IMR-90 (cell line): ENCODE measurements at regions not wholly inside any gene's neighbourhood (a gene's known extent, or its start where the extent isn't known, plus 50 kb on each side); places are given as distances from the start of the nearest gene placed in this dataset.

Source experiments
- ATAC-seq: fragments of 200-7000 bp; cut with Tn5 transposase; 2 replicates; pipeline ENCODE4 v1.9.1; 2020; ENCODE audit warnings: low read depth, mild to moderate bottlenecking, moderate library complexity
- BruUV-seq: library from RNA; stranded (reverse); fragments of 400-500 nt; replicated peaks from 2 replicates; lab custom pipeline; 2021; lab: Mats Ljungman, UMichigan
- CTCF ChIA-PET: fragments of 300-600 bp; formaldehyde crosslinking; extraction: SDS; loops from one replicate; lab custom pipeline; 2021; ENCODE audit warnings: antibody characterized with exemption; lab: Yijun Ruan, JAX
- POLR2A ChIA-PET: fragments of 300-600 bp; sonication (Branson Sonifier 250); formaldehyde crosslinking; loops from one replicate; lab custom pipeline; 2022; ENCODE audit warnings: antibody characterized with exemption; ENCODE audit not compliant: unreplicated experiment; lab: Charles Lee
- DNase-seq: peaks from one replicate; pipeline ENCODE4 v3.0.0; 2013
- H2AFZ ChIP-seq: replicated peaks from 2 replicates; pipeline ENCODE3; 2013; ENCODE audit warnings: low read length, mild to moderate bottlenecking; ENCODE audit not compliant: poor library complexity
- H2AK5ac ChIP-seq: 2 replicates; pipeline ENCODE4 v1.6.1; 2013; ENCODE audit warnings: low read depth, low read length, inconsistent platforms
- H2AK9ac ChIP-seq: replicated peaks from 2 replicates; pipeline ENCODE3; 2013; ENCODE audit warnings: mild to moderate bottlenecking, low read depth, low read length, moderate library complexity; ENCODE audit not compliant: poor library complexity
- H2BK120ac ChIP-seq: 2 replicates; pipeline ENCODE4 v1.6.1; 2013; ENCODE audit warnings: low read depth, low read length, inconsistent platforms
- H2BK15ac ChIP-seq: 3 replicates; pipeline ENCODE4 v1.6.1; 2013; ENCODE audit warnings: low read depth, low read length, inconsistent platforms
- H2BK20ac ChIP-seq: 2 replicates; pipeline ENCODE4 v1.6.1; 2013; ENCODE audit warnings: low read depth, mild to moderate bottlenecking, inconsistent platforms, low read length, moderate library complexity
- H2BK5ac ChIP-seq: 2 replicates; pipeline ENCODE4 v1.6.1; 2013; ENCODE audit warnings: mild to moderate bottlenecking, low read depth, low read length, inconsistent platforms; ENCODE audit not compliant: poor library complexity, severe bottlenecking
- H3K14ac ChIP-seq: replicated peaks from 2 replicates; pipeline ENCODE4 v1.6.1; 2013; ENCODE audit warnings: low read depth, low read length, inconsistent platforms
- H3K18ac ChIP-seq: 2 replicates; pipeline ENCODE4 v1.6.1; 2013; ENCODE audit warnings: low read depth, low read length, control low read depth
- H3K23ac ChIP-seq: 2 replicates; pipeline ENCODE4 v1.6.1; 2013; ENCODE audit warnings: low read depth, low read length, inconsistent platforms
- H3K27ac ChIP-seq: 2 replicates; pipeline ENCODE4 v1.5.1; 2013; ENCODE audit warnings: mild to moderate bottlenecking, control low read depth, low read length; ENCODE audit not compliant: insufficient read depth
- H3K27me3 ChIP-seq: 2 replicates; pipeline ENCODE4 v1.6.1; 2013; ENCODE audit warnings: low read length; ENCODE audit not compliant: control insufficient read depth, insufficient read depth
- H3K36me3 ChIP-seq: 2 replicates; pipeline ENCODE4 v1.6.1; 2013; ENCODE audit warnings: low read length, mixed read lengths; ENCODE audit not compliant: control insufficient read depth, insufficient read depth
- H3K4ac ChIP-seq: 2 replicates; pipeline ENCODE4 v1.6.1; 2013; ENCODE audit warnings: low read depth, low read length, inconsistent platforms
- H3K4me1 ChIP-seq: 2 replicates; pipeline ENCODE4 v1.6.1; 2013; ENCODE audit warnings: low read length, mixed read lengths; ENCODE audit not compliant: control insufficient read depth, insufficient read depth
- H3K4me2 ChIP-seq: 2 replicates; pipeline ENCODE4 v1.6.1; 2013; ENCODE audit warnings: low read depth, mild to moderate bottlenecking, control low read depth, low read length, moderate library complexity
- H3K4me3 ChIP-seq: 2 replicates; pipeline ENCODE4 v1.5.1; 2013; ENCODE audit warnings: low read depth, mild to moderate bottlenecking, control low read depth, low read length, moderate library complexity; ENCODE audit not compliant: insufficient read depth
- H3K56ac ChIP-seq: 2 replicates; pipeline ENCODE4 v1.6.1; 2013; ENCODE audit warnings: low read length, inconsistent platforms; ENCODE audit not compliant: insufficient read depth; ENCODE audit errors: extremely low read depth
- H3K79me1 ChIP-seq, 2 experiments: 2 replicates each; pipeline ENCODE4 v1.6.1; 2013; ENCODE audit warnings: low read length in 2 of 2, inconsistent platforms in 1 of 2, low read depth in 1 of 2
- H3K9ac ChIP-seq: 2 replicates; pipeline ENCODE4 v1.6.1; 2013; ENCODE audit warnings: low read depth, low read length, control low read depth
- H3K9me1 ChIP-seq: 2 replicates; pipeline ENCODE4 v1.6.1; 2013; ENCODE audit warnings: low read length, inconsistent platforms; ENCODE audit not compliant: insufficient read depth
- H3K9me3 ChIP-seq: 2 replicates; pipeline ENCODE4 v1.6.1; 2013; ENCODE audit warnings: low read length; ENCODE audit not compliant: control insufficient read depth, insufficient read depth
- H4K20me1 ChIP-seq: 2 replicates; pipeline ENCODE4 v1.6.1; 2013; ENCODE audit warnings: low read length, inconsistent platforms; ENCODE audit not compliant: insufficient read depth
- H4K5ac ChIP-seq: 2 replicates; pipeline ENCODE4 v1.6.1; 2013; ENCODE audit warnings: mild to moderate bottlenecking, low read depth, low read length, control low read depth
- H4K8ac ChIP-seq, 2 experiments: 2 replicates each; pipeline ENCODE4 v1.6.1; 2013; ENCODE audit warnings: low read depth in 2 of 2, low read length in 2 of 2, control low read depth in 1 of 2, inconsistent platforms in 1 of 2
- H4K91ac ChIP-seq: 2 replicates; pipeline ENCODE4 v1.6.1; 2013; ENCODE audit warnings: low read depth, low read length, inconsistent platforms; ENCODE audit not compliant: insufficient read depth
- BHLHE40 ChIP-seq: fragments of 150-350 bp; IDR thresholded peaks from 2 replicates; pipeline ENCODE4 v1.6.1; 2016; ENCODE audit warnings: mild to moderate bottlenecking, low read depth, low read length
- CEBPB ChIP-seq: IDR thresholded peaks from 2 replicates; pipeline ENCODE4 v1.6.1; 2012; ENCODE audit warnings: low read depth, low read length, improper control_type of control experiment
- CHD1 ChIP-seq: IDR thresholded peaks from 2 replicates; pipeline ENCODE4 v1.6.1; 2012; ENCODE audit warnings: low read depth, low read length, improper control_type of control experiment
- FOS ChIP-seq: fragments of 150-350 bp; IDR thresholded peaks from 2 replicates; pipeline ENCODE4 v1.6.1; 2016; ENCODE audit warnings: low read depth, low read length
- MAFK ChIP-seq: IDR thresholded peaks from 2 replicates; pipeline ENCODE4 v1.6.1; 2012; ENCODE audit warnings: low read depth, low read length, improper control_type of control experiment
- MAZ ChIP-seq: IDR thresholded peaks from 2 replicates; pipeline ENCODE4 v1.6.1; 2012; ENCODE audit warnings: low read depth, mild to moderate bottlenecking, low read length, improper control_type of control experiment, moderate library complexity, borderline replicate concordance
- MXI1 ChIP-seq: IDR thresholded peaks from 2 replicates; pipeline ENCODE4 v1.6.1; 2012; ENCODE audit warnings: low read depth, mild to moderate bottlenecking, low read length, moderate library complexity, borderline replicate concordance
- NFE2L2 ChIP-seq: fragments of 150-350 bp; IDR thresholded peaks from 2 replicates; pipeline ENCODE4 v1.6.1; 2016; ENCODE audit warnings: low read depth, mild to moderate bottlenecking, low read length
- POLR2A ChIP-seq: IDR thresholded peaks from 2 replicates; pipeline ENCODE4 v1.6.1; 2012; ENCODE audit warnings: mild to moderate bottlenecking, low read depth, low read length
- RAD21 ChIP-seq: IDR thresholded peaks from 2 replicates; pipeline ENCODE4 v1.6.1; 2012; ENCODE audit warnings: low read length, improper control_type of control experiment
- RCOR1 ChIP-seq: IDR thresholded peaks from 2 replicates; pipeline ENCODE4 v1.6.1; 2012; ENCODE audit warnings: mild to moderate bottlenecking, low read length, improper control_type of control experiment; ENCODE audit not compliant: insufficient replicate concordance
- RFX5 ChIP-seq: IDR thresholded peaks from 2 replicates; pipeline ENCODE4 v1.8.0; 2012; ENCODE audit warnings: low read depth, mild to moderate bottlenecking, low read length, moderate library complexity
- SMC3 ChIP-seq: fragments of 150-350 bp; IDR thresholded peaks from 2 replicates; pipeline ENCODE4 v1.6.1; 2016; ENCODE audit warnings: low read depth, mild to moderate bottlenecking, antibody characterized with exemption, low read length, moderate library complexity
- WGBS, 2 experiments: methylation state at CpG; one replicate each; pipeline versions ENCODE4 v1.1.5 to v1.1.7; 2013; ENCODE audit warnings: missing lambda C conversion rate in 2 of 2; ENCODE audit not compliant: insufficient read length in 1 of 2; ENCODE audit errors: extremely low coverage in 2 of 2; 5-methylcytosine and 5-hydroxymethylcytosine counted together
- dilution Hi-C: fragments of 300-500 bp; cut with HindIII; formaldehyde crosslinking; loops from one replicate; pipeline ENCODE4 v1.14.3; 2018; ENCODE audit warnings: low sequenced_read_pairs; ENCODE audit not compliant: unreplicated experiment
- in situ Hi-C: fragments of 300-500 bp; cut with MboI; formaldehyde crosslinking; loops from 3 replicates; pipeline ENCODE4 v1.14.3; 2019; ENCODE audit warnings: low sequenced_read_pairs, inconsistent platforms, mixed read lengths
- intact Hi-C: fragments of 100-400 bp; cut with micrococcal nuclease; formaldehyde crosslinking; loops from 2 replicates; pipeline ENCODE4 v1.10.0; 2022
- TF ChIP-seq, protein P1 (sequence below): fragments of 150-350 bp; IDR thresholded peaks from 2 replicates; pipeline ENCODE4 v1.6.1; 2016; ENCODE audit warnings: low read depth, mild to moderate bottlenecking, low read length, moderate library complexity, borderline replicate concordance
- TF ChIP-seq, protein P2 (sequence below): fragments of 150-350 bp; IDR thresholded peaks from 2 replicates; pipeline ENCODE4 v1.6.1; 2017; ENCODE audit warnings: mild to moderate bottlenecking, antibody characterized with exemption, low read length, low read depth
- TF ChIP-seq, protein P3 (sequence below): conservative IDR thresholded peaks from 2 replicates; pipeline ENCODE4 v1.5.1; 2012; ENCODE audit warnings: mild to moderate bottlenecking, low read depth, low read length, improper control_type of control experiment

DNA sequence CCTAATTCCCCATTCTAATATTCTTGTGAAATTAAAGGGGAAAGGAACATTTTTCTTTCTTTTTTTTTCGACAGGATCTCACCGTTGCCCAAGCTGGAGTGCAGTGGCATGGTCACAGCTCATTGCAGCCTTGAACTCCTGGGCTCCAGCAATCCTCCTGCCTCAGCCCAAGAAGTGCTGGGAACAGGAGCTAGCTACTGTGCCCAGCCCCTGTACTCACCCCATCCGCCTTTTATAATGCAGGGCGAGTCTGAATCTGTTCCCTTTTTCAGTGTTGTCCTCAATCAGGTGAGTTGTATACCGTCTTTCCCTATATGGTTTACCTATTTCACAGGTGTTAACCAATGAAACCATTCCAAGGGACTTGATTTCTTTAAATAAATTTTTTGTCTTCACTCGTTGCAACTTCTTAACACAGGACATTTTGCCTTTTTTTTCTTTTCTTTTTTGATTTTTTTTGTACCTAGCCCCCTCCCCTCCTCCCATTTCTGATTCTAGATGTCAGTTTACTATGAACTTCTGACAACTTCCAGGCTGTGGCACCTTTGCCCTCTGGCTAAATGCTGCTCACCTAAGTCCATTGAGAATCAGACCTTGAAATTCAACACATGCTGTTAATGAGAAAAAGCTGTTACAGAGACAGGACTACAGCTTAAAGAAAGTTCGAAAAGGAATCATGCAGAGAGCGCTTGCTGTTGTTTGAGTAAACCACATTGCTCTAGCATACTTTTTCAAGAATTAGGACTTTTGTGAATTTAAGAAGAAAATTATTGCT is 562.1 kb upstream of the KLF12 start:
- Histone ChIP-seq H2BK120ac (no peak overlapping the region), H2AK5ac (no peak overlapping the region), H3K4me3 (no peak overlapping the region), H4K91ac (no peak overlapping the region), H2BK15ac (no peak overlapping the region), H3K23ac (no peak overlapping the region), H3K36me3 (no peaks in the 10 kb centered on the region), H4K8ac (no peak overlapping the region), H3K79me1 (no peaks in the 10 kb centered on the region), H3K4me2 (no peak overlapping the region), H3K56ac (no peak overlapping the region), H4K20me1 (no peaks in the 10 kb centered on the region), H2BK20ac (no peak overlapping the region), H3K9ac (no peak overlapping the region), H3K14ac (no peak overlapping the region), H3K4me1 (no peaks in the 10 kb centered on the region), H3K9me1 (no peaks in the 10 kb centered on the region), H2AK9ac (no peak overlapping the region), H3K18ac (no peak overlapping the region), H3K9me3 (no peaks in the 10 kb centered on the region), H4K5ac (no peak overlapping the region), H2AFZ (no peak overlapping the region), H2BK5ac (no peak overlapping the region), H3K27me3 (no peaks in the 10 kb centered on the region), H3K27ac (no peak overlapping the region), H3K4ac (no peak overlapping the region)
- no TSS peak for BruUV-seq
- dilution Hi-C loops = no loop called here
- intact Hi-C loops = no loop called here
- no peak for DNase-seq
- in situ Hi-C loops = no loop called here
- TF ChIP-seq FOS (no peak), RFX5 (no peak), CHD1 (no peak), BHLHE40 (no peak), RCOR1 (no peak), MAZ (no peak), POLR2A (no peak), CEBPB (no peak), RAD21 (no peak), MAFK (no peak), NFE2L2 (no peak), MXI1 (no peak), SMC3 (no peak)
- TF ChIP-seq, protein P1, sequence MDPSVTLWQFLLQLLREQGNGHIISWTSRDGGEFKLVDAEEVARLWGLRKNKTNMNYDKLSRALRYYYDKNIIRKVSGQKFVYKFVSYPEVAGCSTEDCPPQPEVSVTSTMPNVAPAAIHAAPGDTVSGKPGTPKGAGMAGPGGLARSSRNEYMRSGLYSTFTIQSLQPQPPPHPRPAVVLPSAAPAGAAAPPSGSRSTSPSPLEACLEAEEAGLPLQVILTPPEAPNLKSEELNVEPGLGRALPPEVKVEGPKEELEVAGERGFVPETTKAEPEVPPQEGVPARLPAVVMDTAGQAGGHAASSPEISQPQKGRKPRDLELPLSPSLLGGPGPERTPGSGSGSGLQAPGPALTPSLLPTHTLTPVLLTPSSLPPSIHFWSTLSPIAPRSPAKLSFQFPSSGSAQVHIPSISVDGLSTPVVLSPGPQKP = no peak
- TF ChIP-seq, protein P2, sequence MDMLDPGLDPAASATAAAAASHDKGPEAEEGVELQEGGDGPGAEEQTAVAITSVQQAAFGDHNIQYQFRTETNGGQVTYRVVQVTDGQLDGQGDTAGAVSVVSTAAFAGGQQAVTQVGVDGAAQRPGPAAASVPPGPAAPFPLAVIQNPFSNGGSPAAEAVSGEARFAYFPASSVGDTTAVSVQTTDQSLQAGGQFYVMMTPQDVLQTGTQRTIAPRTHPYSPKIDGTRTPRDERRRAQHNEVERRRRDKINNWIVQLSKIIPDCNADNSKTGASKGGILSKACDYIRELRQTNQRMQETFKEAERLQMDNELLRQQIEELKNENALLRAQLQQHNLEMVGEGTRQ = no peak
- TF ChIP-seq, protein P3, sequence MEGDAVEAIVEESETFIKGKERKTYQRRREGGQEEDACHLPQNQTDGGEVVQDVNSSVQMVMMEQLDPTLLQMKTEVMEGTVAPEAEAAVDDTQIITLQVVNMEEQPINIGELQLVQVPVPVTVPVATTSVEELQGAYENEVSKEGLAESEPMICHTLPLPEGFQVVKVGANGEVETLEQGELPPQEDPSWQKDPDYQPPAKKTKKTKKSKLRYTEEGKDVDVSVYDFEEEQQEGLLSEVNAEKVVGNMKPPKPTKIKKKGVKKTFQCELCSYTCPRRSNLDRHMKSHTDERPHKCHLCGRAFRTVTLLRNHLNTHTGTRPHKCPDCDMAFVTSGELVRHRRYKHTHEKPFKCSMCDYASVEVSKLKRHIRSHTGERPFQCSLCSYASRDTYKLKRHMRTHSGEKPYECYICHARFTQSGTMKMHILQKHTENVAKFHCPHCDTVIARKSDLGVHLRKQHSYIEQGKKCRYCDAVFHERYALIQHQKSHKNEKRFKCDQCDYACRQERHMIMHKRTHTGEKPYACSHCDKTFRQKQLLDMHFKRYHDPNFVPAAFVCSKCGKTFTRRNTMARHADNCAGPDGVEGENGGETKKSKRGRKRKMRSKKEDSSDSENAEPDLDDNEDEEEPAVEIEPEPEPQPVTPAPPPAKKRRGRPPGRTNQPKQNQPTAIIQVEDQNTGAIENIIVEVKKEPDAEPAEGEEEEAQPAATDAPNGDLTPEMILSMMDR = no peak
- ATAC-seq = no peak
- ChIA-PET CTCF (no interaction called here), POLR2A (no interaction called here)
- 60% methylated on average over 1 of the region's 8 CpGs; no CpG with 5 or more reads in 1 of the 2 experiments for WGBS, 2 experiments
